Kasumi-1 (cell line): ENCODE measurements at regions not wholly inside any gene's neighbourhood (a gene's known extent, or its start where the extent isn't known, plus 50 kb on each side); places are given as distances from the start of the nearest gene placed in this dataset.
"Not testable (repeated sequence)": the region's sequence is repeated elsewhere in the genome, so short reads cannot be mapped to it uniquely, and the experiment has no call there.

Experiments
- DNase-seq, 2 experiments: peaks; one replicate each; lab custom pipeline; 2025; lab: John Stamatoyannopoulos, UW

- DNase-seq, result no peak
Observed at GRCh38 chr9:1554081-1555035, 460.8 kb upstream of the SMARCA2 start.

GRCh38 chr9:1558666-1559065 is 456.5 kb upstream of the SMARCA2 start:
- DNase-seq, result not testable (repeated sequence)

- no peak for DNase-seq
Observed at GRCh38 chr9:1575939-1576338, 439.2 kb upstream of the SMARCA2 start.

GRCh38 chr9:1580215-1580614 is 434.9 kb upstream of the SMARCA2 start:
- no peak for DNase-seq

GRCh38 chr9:1581926-1582325 is 433.2 kb upstream of the SMARCA2 start:
- DNase-seq, result no peak

GRCh38 chr9:1591310-1591709 is 423.8 kb upstream of the SMARCA2 start:
- DNase-seq, result peak; percentile 37 to 40

GRCh38 chr9:1598270-1598669 is 416.9 kb upstream of the SMARCA2 start:
- DNase-seq, result no peak

GRCh38 chr9:1599961-1600360 is 415.2 kb upstream of the SMARCA2 start:
- no peak for DNase-seq

GRCh38 chr9:1604942-1605560 is 410.1 kb upstream of the SMARCA2 start:
- peak; percentile 49 to 69 for DNase-seq

- peak; percentile 15 to 36 for DNase-seq
Observed at GRCh38 chr9:1606253-1606652, 408.9 kb upstream of the SMARCA2 start.

- DNase-seq, result no peak
Observed at GRCh38 chr9:1612886-1613285, 402.3 kb upstream of the SMARCA2 start.

- no peak for DNase-seq
Observed at GRCh38 chr9:1617419-1617818, 397.7 kb upstream of the SMARCA2 start.

GRCh38 chr9:1619915-1620710 is 395.0 kb upstream of the SMARCA2 start:
- peak; percentile 22 to 30 for DNase-seq

- DNase-seq, result no peak
Observed at GRCh38 chr9:1637401-1637800, 377.7 kb upstream of the SMARCA2 start.

GRCh38 chr9:1639166-1639565 is 376.0 kb upstream of the SMARCA2 start:
- DNase-seq, result no peak

GRCh38 chr9:1647776-1648175 is 367.4 kb upstream of the SMARCA2 start:
- no peak for DNase-seq

GRCh38 chr9:1653282-1653681 is 361.9 kb upstream of the SMARCA2 start:
- no peak for DNase-seq

GRCh38 chr9:1658661-1659362 is 356.3 kb upstream of the SMARCA2 start:
- DNase-seq, result no peak

GRCh38 chr9:1659363-1659690 is 355.8 kb upstream of the SMARCA2 start:
- no peak for DNase-seq

GRCh38 chr9:1668441-1668840 is 346.7 kb upstream of the SMARCA2 start:
- no peak for DNase-seq

- DNase-seq, result no peak
Observed at GRCh38 chr9:1673300-1673699, 341.8 kb upstream of the SMARCA2 start.

- DNase-seq, result no peak
Observed at GRCh38 chr9:1676771-1677170, 338.4 kb upstream of the SMARCA2 start.
